Stimulated activated CD4-positive, alpha-beta T cell treated with anti-CD3 and anti-CD28 coated beads, Interleukin-4, amount 100 ng/mL, for 4 hours (primary cell): ENCODE measurements at regions not wholly inside any gene's neighbourhood (a gene's known extent, or its start where the extent isn't known, plus 50 kb on each side); places are given as distances from the start of the nearest gene placed in this dataset.

Source experiments
- DNase-seq, 2 experiments: peaks; one replicate each; pipeline ENCODE4 v3.0.0-alpha.2; 2020

GRCh38 chr2:16561251-16561650 lies 104.4 kb downstream of the CYRIA start:
- no peak for DNase-seq

- DNase-seq: no peak
Observed at GRCh38 chr2:16559278-16560067, 106.2 kb downstream of the CYRIA start.

DNA sequence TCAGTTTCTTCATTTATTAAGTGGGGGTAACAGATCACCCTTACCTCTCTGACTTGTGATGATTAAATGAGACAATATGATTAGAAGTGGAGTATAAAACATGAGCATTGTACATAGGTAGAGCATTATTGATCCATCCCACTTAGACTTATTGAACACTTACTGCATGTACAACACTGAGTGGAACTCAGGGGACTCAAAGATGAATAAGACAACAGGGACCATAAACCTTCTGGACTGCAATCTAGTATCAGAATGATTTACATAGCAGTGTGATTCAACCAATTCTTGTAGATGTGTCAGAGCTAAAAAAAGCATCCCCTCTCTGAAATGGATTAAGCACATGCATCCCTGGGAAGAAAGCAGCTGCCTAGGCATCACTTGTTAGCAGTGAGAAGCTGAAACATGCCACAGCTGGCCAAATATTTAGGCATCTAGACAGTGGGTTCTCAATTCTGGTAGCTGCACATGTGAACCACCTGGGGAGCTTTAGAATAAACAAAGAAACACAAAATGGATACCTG lies 111.5 kb downstream of the CYRIA start:
- no peak for DNase-seq

- peak in 1 of 2 experiments; percentile 0 for DNase-seq
Observed at GRCh38 chr2:16553226-16553625, 112.4 kb downstream of the CYRIA start.

GRCh38 chr2:16552202-16552601 lies 113.4 kb downstream of the CYRIA start:
- DNase-seq: no peak

GRCh38 chr2:16548036-16548435 lies 117.6 kb downstream of the CYRIA start:
- no peak for DNase-seq

- no peak for DNase-seq
Observed at GRCh38 chr2:16546128-16546754, 119.4 kb downstream of the CYRIA start.

- no peak for DNase-seq
Observed at GRCh38 chr2:16538707-16539106, 126.9 kb downstream of the CYRIA start.

DNA sequence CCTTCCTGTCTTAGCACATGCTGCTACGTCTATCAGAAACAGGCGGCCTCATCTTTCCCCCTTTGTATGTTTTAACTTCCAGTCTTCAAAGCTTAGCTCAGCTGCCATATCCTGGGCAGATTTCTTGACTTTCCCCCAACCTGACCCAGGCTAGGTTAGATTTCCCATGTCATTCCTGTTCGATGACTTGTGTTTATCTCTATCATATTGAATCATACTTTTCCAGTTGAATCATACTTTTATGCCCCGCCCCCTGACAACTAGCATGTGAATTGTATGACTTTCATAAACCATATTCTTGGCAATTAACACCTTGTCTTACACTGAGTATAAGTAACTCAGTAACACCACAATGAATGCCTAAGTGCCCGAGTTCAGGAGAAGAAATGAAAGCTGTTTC lies 128.3 kb downstream of the CYRIA start:
- no peak for DNase-seq

DNA sequence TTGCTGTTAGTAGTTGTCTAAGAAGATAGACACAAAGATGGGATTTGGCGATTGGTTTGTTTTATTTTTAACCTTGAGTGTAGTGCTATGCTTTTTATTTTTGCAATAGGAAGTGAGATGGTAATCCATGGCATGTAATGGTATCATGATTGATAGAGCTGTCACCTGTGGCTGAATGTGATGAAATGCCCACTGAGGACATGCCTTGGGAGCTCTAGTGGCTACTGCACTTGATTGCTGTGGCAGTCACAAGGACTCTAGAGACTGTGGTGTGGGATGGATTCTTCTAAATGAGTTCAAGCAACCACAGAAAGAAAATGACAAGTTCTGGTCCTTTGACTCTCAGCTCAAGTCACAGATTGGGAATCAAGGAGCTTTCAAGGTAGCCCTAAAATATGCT lies 139.4 kb downstream of the CYRIA start:
- DNase-seq: no peak

- DNase-seq: no peak
Observed at GRCh38 chr2:16525265-16525887, 140.3 kb downstream of the CYRIA start.

- DNase-seq: no peak
Observed at GRCh38 chr2:16523711-16524110, 141.9 kb downstream of the CYRIA start.

DNA sequence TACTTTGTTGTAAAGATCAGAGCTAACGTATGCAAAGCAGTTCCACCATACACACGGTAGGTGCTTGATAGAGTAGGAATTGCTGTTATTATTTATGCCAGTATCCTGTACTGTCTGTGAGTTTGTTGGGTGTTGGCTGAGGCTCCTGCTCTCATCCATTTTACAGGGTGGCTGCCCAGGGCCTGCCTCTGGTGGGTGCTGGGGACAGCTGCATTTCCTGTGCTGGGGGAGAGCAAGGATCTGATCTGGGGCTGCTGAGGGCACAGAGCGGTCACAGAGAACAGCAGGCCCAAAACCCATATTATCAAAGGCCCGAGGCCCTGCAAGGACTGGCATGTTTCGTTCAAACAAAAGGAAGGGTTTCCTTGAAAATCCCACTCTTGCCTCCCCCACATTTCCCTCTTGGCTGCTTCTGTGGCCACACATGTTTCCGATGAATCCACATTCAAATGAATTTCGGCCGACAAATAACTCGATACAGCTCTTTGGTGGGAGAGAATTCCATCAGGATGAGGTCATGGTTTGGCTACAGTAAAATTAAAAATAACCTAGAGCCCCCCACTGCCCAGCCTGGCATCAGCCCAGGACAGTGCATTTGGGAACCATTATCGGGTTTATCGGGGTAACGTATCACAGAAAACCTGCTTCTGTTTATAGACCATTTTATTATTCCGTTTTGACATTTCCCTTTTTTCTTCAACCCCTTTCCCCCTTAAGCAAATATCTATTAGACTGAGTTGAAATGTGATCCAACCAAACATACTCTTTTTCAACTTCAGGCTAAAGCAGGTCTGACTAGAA lies 143.4 kb downstream of the CYRIA start:
- DNase-seq: no peak

- no peak for DNase-seq
Observed at GRCh38 chr2:16520891-16521290, 144.7 kb downstream of the CYRIA start.

- DNase-seq: no peak
Observed at GRCh38 chr2:16515696-16516095, 149.9 kb downstream of the CYRIA start.

- DNase-seq: no peak
Observed at GRCh38 chr2:16513626-16514025, 152.0 kb downstream of the CYRIA start.

GRCh38 chr2:16511041-16511440 lies 154.6 kb downstream of the CYRIA start:
- no peak for DNase-seq

DNA sequence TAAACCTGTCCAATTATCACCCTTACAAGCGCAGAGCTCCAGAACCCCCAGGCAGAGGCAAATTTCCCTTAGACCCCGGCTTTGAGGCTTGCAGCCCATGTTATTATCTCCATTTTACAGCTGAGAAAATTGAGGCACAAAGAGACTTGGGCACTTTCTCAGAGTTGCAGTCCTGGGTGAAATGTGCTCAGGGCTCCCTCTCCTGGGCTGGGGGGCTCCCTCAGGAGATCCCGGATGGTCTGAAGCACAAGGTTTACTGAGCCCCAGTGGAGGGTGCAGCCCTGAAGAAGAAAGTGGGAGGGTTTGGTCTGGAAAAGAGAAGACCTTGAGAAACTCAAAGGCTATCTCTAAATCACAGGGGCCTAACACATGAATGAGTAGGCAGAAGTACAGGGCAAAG lies 156.6 kb downstream of the CYRIA start:
- no peak for DNase-seq

GRCh38 chr2:16508490-16508851 lies 157.2 kb downstream of the CYRIA start:
- DNase-seq: no peak

DNA sequence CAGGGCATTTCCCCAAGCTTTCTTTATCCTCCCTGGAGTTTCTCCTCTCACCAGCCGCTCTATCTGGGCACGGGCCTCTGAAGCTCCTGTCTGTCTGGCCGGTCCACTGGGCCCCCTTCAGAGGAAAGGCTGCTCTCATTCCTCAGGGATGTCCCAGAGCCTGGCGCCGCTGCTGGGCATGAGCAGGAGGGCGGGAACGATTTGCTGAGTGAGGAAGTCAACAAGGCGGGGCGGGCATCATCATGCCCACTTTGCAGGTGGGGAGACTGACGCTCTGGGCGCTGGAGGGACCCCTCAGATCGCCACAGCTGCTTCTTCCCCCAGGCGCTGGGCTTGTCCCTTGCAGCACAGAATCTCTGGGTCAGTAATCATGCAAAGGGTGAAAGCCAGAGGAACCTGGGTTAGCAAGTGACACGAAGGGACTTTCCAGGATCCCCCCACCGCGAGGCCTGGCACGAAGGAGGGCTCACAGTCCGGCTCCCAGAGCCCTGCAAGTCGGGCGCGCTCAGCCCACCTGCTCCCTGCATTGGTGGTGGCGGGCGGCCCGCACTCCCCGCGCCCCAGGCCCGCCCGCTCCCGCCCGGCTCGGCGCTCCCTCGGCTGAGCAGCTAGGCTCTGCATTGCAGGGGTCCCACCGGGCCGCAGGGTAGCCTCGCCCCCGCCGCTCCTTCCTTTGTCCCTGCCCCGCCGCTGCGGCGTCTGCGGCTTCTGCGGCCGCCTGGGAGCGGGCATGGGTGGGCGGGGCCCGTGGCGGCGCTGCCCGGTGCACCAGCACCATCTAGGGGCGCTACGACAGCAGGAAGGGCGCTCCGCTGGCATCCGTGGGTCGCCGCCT lies 157.8 kb downstream of the CYRIA start:
- DNase-seq: no peak

DNA sequence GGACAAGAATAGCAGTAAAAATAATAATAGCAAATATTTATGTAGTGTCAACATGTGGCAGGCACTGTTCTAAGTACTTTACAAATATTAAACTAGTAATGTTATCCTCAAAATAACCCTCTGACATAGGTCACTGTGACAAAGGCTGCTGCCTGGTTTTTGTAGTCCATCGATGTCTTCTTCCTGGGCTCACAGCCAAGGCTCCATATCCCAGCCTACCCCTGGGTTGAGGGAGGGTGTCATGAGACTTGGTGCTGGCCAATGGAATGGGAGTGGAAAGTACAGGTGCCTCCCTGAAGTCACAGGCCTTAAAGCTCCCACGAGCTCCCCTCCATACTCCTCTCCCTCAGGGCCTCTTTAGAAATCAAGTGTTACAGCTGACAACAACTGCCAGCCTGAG lies 159.3 kb downstream of the CYRIA start:
- no peak for DNase-seq
